ENCODE measurements at regions not wholly inside any gene's neighbourhood (a gene's known extent, or its start where the extent isn't known, plus 50 kb on each side); places are given as distances from the start of the nearest gene placed in this dataset.

- TF ChIP-seq CTCF (conservative IDR thresholded peaks at IDR 0.05; ENCODE audit: low read depth, low read length), result no peak
- no peak overlapping the region for H3K4me3 ChIP-seq (ENCODE audit: low read depth, low read length)
- peak; percentile 70 for DNase-seq (ENCODE audit: low read depth)
Measured at GRCh38 chr10:10818082-10818481, 199.6 kb upstream of the CELF2 start.

GRCh38 chr10:10819206-10819856 lies 198.3 kb upstream of the CELF2 start:
- no peak overlapping the region for H3K4me3 ChIP-seq (ENCODE audit: low read depth, low read length)
- no peak for TF ChIP-seq CTCF (conservative IDR thresholded peaks at IDR 0.05; ENCODE audit: low read depth, low read length)
- no peak for DNase-seq (ENCODE audit: low read depth)

GRCh38 chr10:10821926-10822325 lies 195.7 kb upstream of the CELF2 start:
- TF ChIP-seq CTCF (conservative IDR thresholded peaks at IDR 0.05; ENCODE audit: low read depth, low read length), result no peak

GRCh38 chr10:10824591-10825148 lies 193.0 kb upstream of the CELF2 start:
- DNase-seq (ENCODE audit: low read depth), result peak; percentile 97
- H3K4me3 ChIP-seq (ENCODE audit: low read depth, low read length), result peak overlapping the region; percentile 19
- TF ChIP-seq CTCF (conservative IDR thresholded peaks at IDR 0.05; ENCODE audit: low read depth, low read length), result no peak

More at GRCh38 chr10:10821926-10822325, 195.7 kb upstream of the CELF2 start:
- DNase-seq (ENCODE audit: low read depth), result no peak
- H3K4me3 ChIP-seq (ENCODE audit: low read depth, low read length), result no peak overlapping the region

- no peak overlapping the region for H3K4me3 ChIP-seq (ENCODE audit: low read depth, low read length)
- no peak for TF ChIP-seq CTCF (conservative IDR thresholded peaks at IDR 0.05; ENCODE audit: low read depth, low read length)
- peak; percentile 85 for DNase-seq (ENCODE audit: low read depth)
Measured at GRCh38 chr10:10826125-10826524, 191.5 kb upstream of the CELF2 start.

- H3K4me3 ChIP-seq (ENCODE audit: low read depth, low read length), result no peak overlapping the region
- no peak for TF ChIP-seq CTCF (conservative IDR thresholded peaks at IDR 0.05; ENCODE audit: low read depth, low read length)
- DNase-seq (ENCODE audit: low read depth), result no peak
Measured at GRCh38 chr10:10828623-10829022, 189.0 kb upstream of the CELF2 start.

GRCh38 chr10:10829576-10829975 lies 188.1 kb upstream of the CELF2 start:
- no peak for DNase-seq (ENCODE audit: low read depth)
- TF ChIP-seq CTCF (conservative IDR thresholded peaks at IDR 0.05; ENCODE audit: low read depth, low read length), result no peak
- no peak overlapping the region for H3K4me3 ChIP-seq (ENCODE audit: low read depth, low read length)

Data from choroid plexus epithelial cell (primary cell).